IPS DF 4.7 (cell line): ENCODE measurements at regions not wholly inside any gene's neighbourhood (a gene's known extent, or its start where the extent isn't known, plus 50 kb on each side); places are given as distances from the start of the nearest gene placed in this dataset.

ENCODE experiments used
- DNase-seq: peaks from one replicate; pipeline ENCODE4 v3.0.0-alpha.2; 2013; ENCODE audit warnings: low spot score; ENCODE audit errors: extremely low read depth

DNA sequence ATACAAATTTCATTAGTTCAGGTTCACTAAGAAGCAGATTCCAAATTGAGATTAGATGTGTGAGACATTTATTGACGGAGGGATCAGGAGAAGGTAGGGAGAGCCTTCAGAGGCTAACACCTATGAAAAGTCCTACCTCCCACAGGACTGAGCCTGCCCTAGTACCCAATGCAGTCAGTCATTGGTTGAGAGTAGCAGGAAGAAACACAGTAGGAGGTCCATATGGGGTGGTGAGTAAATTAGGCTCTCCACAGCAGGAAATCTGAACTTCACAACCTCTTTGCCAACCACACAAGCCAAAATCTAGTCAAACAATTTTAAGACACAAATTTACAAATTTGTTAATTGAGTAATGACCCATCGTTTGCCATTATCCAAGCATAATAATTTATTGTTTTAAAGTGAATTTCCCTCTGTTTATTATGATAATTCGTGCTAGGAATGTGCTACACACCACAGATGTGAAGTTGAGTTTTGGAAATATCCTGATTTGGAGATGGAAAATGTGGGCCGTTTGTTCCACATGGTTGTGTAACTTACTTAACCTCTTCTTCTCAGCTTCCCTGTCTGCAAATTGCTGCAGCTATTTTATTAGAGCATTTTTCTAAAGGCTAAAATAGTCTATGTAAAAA lies 542.1 kb downstream of the ETS1 start:
- no peak for DNase-seq

DNA sequence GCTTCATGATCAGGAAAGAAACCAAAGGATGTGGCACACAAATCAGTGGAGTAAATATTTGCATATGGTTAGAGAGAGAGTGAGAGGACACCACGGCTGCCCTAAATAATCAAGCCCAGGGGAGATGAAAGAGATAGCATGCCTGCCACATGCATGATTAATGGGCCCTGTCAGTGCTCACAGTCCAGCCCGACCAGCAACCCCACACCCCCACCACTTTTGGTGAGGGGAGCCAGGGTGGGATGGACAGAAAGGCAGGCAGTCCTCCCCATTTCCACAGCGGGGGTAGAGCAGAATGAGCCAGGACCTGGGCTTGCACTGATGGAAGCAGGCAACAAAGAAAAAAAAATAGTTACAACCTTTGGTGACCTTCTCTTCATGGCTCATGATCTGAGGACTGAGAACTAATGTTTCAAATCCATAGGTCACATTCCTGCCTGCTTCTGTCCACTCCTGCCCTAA lies 545.0 kb downstream of the ETS1 start:
- DNase-seq = no peak

GRCh38 chr11:128040603-128041002 lies 546.8 kb downstream of the ETS1 start:
- no peak for DNase-seq

- DNase-seq = no peak
These were observed 548.0 kb downstream of the ETS1 start for GRCh38 chr11:128039140-128040021.

DNA sequence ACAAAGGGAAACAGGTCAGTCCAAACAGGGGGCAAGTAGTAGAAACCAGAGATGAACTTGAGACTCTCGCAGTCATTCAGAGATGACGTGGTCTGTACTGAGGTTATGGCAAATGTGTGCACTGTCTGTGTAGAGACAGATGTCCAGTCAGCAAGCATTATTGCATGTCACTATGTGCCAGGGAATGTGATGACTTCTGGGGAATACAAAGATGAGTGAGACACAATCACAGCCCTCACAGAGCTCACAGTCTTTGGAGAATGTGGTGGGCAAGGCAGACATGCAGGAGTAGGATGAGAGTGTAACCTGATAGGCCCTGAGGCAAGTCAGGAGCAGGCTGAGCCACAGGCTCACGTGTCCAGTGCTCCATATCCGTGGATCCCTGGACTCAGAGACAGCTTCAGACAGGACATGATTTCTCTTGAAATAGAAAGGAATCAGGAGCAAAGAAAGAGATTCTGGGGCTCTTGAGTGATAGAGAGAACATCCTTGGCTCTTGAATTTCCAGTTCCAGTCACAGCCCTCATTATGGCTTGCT lies 550.7 kb downstream of the ETS1 start:
- DNase-seq = no peak

DNA sequence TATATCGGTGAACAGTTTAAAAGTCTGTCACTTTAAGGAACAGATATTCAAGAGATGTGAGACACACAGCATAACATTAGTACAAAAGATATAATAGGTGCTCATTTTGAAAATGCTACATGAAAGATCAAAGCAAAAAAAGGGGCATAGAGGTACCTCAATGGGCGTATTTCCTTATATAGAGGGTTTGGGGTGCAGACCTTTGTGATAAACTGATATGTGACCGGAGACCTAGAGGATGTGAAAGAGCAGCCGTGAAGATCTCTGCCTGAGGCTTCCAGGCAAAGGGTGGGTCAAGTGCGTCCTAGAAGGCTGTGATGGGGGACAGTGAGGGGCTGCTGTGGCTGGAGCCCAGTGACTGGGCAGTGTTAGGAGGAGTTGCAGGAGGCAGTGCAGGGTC lies 551.4 kb downstream of the ETS1 start:
- DNase-seq = no peak

DNA sequence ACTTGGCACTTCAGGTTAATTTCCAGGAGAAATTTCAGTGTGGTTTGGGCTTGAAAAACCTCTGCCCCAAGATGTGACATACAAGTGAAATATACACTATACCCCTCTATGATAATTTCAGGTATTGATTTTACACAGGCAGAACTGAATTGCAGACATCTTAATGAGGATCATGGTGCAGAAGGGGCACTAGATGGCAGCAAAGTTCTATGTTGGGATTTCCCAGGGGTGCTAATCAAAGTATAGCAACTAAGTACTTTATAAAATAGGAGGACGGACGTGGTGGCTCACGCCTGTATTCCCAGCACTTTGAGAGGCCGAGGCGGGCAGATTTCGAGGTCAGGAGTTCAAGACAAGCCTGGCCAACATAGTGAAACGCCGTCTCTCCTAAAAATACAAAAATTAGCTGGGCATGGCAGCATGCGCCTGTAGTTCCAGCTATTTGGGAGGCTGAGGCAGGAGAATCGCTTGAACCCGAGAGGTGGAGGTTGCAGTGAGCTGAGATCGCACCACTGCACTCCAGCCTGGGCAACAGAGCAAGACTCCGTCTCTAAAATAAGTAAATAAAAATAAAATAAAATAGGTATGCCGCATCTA lies 555.7 kb downstream of the ETS1 start:
- peak; percentile 44 for DNase-seq

DNA sequence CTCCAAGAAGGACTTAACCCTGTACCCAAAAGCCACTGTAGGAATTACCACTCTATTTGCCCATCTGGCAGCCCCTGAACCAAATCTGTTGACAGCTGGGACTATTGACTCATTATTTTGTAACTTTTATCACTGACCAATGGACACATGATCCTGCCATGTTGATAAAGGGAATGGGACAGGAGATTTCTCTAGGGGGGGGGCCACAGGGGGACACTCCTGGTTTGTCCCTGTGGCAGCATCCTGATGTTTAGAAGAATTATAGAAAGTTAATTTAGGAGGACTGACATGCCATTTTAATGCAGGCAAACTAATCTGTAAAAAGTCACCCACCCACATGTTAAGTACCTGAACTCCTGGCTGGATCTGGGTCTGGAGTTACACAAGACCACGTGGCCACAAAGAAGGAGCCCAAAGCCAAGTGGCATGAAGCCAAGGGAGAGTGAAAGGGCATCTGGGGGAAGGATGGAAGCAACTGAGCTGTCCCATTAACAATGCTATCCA lies 558.1 kb downstream of the ETS1 start:
- DNase-seq = no peak

DNA sequence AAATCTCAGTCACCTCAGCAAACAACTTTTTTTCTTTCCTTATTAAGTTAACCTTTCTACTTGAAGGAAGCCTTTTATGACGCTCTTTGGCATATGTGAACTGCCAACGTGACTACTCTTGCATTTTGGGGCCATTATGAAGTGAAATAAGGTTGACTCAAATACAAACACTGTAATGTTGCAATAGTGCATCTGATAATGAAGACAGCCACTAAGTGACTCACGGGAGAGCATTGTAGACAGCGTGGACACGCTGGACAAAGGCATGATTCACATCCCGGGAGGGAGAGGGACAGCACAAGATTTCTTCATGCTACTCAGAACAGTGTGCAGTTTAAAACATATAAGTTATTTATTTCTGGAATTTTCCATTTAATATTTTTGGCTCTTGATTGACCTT lies 560.8 kb downstream of the ETS1 start:
- DNase-seq = no peak

- no peak for DNase-seq
These were observed 564.6 kb downstream of the ETS1 start for GRCh38 chr11:128022761-128023160.

GRCh38 chr11:128022007-128022368 lies 565.4 kb downstream of the ETS1 start:
- no peak for DNase-seq

- DNase-seq = peak; percentile 16
These were observed 565.9 kb downstream of the ETS1 start for GRCh38 chr11:128021349-128022006.

- DNase-seq = no peak
These were observed 568.7 kb downstream of the ETS1 start for GRCh38 chr11:128018692-128019091.

DNA sequence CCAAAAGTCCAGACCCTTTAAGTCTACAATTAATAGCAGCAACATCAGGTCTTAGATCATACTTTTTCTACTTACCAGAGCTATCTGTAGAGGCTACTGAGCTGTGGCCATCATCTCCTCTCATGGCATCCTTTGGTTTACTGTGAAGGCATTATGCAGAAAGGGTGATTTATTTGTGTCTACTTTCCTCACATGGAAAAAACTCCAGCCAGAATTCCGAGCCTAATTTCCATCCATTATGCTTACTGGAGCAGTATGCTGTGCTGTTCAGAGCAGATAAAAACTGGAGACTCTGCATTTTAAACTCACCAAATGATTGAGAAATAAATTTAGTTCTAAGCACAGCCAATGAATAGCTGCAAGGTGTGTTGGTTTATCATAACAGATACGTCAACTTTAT lies 581.8 kb downstream of the ETS1 start:
- DNase-seq = no peak

GRCh38 chr11:127998421-127998820 lies 588.9 kb downstream of the ETS1 start:
- DNase-seq = no peak

DNA sequence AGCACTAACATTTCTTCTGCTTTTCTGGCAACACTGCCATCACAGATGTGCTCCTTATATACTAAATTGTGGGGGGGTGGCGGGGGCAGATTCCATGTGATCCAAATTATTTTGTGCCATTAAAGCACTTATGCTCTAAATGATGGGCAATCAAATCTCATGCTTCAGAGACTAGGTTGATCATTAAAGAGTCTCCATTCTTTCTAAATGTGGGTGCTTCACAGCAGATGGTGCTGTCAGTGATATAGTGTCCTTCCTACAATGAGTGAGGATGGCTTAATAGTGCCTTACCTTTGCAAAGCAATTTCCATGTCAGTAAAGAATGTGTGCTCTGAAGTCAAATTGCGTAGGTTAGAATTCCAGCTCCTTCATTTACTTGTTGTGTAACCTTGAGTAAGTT lies 589.8 kb downstream of the ETS1 start:
- no peak for DNase-seq

DNA sequence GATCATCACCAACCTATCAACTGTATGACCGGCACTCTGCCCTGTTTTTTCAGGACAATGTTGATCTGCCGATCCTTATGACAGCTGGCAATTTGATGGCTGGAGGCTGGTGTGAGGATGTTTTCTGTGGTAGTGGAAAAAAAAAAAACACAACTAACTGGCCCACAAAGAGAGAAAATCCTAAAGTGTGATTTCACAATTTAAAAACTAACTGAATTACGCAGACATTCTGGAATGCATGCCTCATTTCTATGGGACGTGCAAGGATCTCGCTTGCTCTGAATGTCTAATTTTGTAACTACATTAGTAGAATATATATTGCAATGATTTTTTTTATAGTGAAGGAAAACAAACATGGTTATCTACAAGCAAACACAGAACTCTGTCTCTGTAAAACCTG lies 590.5 kb downstream of the ETS1 start:
- no peak for DNase-seq

GRCh38 chr11:127995921-127996320 lies 591.4 kb downstream of the ETS1 start:
- DNase-seq = no peak

DNA sequence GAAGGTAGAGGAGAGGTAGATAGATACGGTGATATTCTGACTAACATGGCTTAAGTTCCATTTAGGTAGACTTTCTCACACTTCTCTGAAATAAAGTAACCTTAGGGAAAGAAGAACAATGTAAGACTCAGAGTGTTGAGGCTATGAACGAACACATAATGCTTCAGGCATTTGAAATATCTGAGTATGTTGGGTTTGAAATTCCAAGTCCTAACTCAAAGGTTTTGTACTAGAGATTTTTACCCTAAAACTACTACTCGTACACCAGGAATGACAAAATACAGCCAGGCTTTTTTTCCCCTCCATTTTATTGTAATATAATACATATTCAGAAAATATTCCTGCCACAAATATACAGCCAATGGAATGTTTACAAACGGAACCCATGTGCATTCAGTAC lies 592.6 kb downstream of the ETS1 start:
- no peak for DNase-seq

GRCh38 chr11:127993788-127994187 lies 593.6 kb downstream of the ETS1 start:
- DNase-seq = peak; percentile 14

GRCh38 chr11:127993281-127993680 lies 594.1 kb downstream of the ETS1 start:
- DNase-seq = no peak

GRCh38 chr11:127986073-127986472 lies 601.3 kb downstream of the ETS1 start:
- no peak for DNase-seq
